HG02981 (cell line): ENCODE measurements at regions not wholly inside any gene's neighbourhood (a gene's known extent, or its start where the extent isn't known, plus 50 kb on each side); places are given as distances from the start of the nearest gene placed in this dataset.

Experiments
- ATAC-seq: cut with Tn5 transposase; IDR thresholded peaks from one replicate; pipeline ENCODE4 v1.9.1; 2021; ENCODE audit warnings: mild to moderate bottlenecking, moderate library complexity; ENCODE audit not compliant: unreplicated experiment

DNA sequence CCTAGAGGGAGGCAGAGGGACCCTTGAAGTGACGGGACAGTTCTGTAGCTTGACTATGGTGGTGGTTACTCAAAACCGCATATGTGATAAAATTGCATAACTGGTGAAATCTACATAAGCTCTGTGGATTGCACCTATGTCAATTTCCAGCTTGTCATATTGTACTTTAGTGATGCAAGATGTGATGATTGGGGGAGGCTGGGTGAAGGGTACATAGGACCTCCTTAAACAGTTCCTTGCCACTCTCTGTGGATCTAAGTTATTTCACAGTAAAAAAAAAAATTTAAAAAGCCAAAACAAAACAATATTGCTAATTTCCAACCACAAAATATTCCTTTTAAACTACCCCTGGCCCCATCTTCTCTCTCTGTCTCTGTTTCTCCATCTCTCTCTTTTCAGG, 472.6 kb upstream of the SULF2 start:
- ATAC-seq: no peak

DNA sequence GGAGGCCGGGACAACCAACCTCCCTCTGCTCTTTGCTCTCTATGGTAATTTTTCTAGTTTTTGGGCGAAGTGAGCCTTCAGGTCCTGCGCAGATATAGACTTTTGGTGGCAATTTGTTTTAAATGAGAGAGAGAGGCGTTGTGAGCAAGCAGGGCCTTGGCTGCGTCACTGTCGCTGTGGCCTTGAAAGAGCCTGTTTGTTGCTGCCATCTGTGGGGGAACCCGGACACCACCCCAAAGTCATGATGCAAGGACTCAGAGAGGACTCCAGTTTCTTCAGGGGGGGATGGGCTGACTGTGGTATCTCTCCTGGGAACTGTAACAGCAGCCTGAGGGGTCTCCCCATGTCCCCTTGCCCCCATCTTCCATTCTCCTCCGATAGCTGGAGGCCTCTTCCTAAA, 462.7 kb upstream of the SULF2 start:
- ATAC-seq: no peak

- no peak for ATAC-seq
Observed at GRCh38 chr20:48246061-48246790, 460.9 kb upstream of the SULF2 start.

- no peak for ATAC-seq
Observed at GRCh38 chr20:48242623-48243022, 457.3 kb upstream of the SULF2 start.

DNA sequence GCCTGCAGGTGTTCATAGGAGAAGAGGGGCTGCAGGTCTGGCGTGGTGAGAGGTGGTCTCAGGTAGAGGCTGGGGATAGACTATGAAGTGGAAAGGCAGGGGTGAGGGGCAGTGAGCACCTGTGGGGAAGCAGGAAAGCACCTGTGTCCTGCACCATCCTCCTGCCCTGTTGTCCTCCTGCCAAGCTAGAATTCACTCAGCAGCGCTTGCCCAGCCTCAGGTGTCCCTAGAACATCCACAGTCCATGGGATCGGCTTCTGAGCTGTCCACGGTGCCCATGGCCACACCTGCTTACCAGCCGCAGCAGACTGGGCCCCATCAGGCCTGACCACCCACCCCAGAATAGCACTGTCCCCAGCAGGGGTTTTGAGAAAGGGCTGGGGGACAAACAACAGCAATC, 456.2 kb upstream of the SULF2 start:
- ATAC-seq: no peak

GRCh38 chr20:48238781-48239180, 453.5 kb upstream of the SULF2 start:
- ATAC-seq: no peak

DNA sequence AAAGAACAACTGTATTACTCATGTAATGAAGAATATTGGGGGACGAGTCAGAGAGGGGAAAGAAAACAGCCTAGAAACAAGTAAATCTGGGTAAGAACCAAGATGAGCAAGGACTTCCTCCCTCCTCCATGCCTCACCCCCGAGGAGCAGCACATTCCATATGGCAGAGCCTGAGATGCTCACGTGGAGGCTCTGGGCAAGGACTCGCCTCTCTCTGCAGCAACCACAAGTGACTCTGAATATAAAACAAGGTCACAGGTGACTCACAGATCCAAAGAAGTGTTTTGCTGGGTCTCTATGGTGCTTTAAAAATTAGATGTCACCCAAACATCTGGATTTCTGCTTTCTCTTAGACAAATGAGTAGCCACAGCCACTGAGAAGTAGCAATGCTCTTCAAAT, 453.0 kb upstream of the SULF2 start:
- ATAC-seq: no peak

GRCh38 chr20:48236000-48236970, 451.0 kb upstream of the SULF2 start:
- no peak for ATAC-seq

DNA sequence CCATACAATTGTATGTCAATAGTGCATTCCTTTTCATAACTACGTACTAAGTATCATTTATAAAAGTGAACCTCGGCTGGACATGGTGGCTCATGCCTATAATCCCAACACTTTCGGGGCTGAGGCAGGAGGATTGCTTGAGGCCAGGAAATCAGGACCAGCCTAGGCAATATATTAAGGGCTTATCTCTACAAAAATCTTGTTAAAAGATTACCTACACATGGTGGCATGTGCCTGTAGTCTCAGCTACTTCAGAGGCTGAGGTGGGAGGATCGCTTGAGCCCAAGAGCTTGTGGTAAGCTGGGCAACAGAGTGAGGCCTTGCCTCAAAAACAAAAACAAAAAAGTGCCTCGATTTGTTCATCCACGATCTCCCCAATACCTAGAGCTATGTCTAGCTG, 449.7 kb upstream of the SULF2 start:
- no peak for ATAC-seq

- no peak for ATAC-seq
Observed at GRCh38 chr20:48231253-48231930, 446.1 kb upstream of the SULF2 start.

GRCh38 chr20:48230216-48230615, 444.9 kb upstream of the SULF2 start:
- no peak for ATAC-seq

DNA sequence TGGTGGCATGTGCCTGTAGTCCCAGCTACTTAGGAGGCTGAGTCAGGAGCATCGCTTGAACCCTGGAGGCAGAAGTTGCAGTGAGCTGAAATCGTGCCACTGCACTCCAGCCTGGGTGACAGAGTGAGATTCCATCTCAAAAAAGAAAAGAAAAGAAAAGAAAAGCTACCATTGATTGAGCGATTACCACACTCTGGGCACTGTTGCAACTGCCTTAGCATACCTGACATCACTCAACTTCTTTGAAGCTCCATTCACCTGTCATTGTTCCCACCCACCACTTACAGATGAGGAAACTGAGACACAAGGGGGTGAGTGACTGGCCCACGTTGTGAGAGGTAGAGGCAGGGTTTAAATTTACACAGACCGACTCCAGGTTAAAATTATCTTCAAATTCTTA, 442.1 kb upstream of the SULF2 start:
- ATAC-seq: no peak

GRCh38 chr20:48226642-48227041, 441.4 kb upstream of the SULF2 start:
- no peak for ATAC-seq

DNA sequence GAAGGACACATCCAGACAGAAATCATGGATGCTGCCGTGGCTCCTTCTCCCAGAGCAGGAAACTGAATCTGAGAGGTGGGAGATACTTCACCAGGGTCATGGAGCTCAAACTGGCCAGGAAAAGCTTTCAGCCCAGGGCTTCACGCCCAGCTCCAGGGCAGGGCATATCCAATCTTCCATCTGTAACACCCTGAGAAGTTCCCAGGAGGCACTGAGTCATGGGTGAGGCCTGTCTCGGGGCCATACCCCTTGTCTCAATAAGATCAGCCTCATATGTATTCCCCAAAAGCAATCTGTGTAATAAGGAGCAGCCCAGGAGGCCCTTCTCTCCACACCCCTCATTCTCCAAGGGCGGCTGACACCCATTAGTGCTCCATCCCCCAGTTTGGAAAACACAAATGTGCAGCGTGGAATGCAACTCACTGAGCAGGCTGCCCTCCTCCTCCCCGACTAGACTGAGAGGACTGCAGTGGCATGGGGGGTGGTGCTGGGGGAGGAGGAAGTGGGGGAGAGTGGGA, 439.3 kb upstream of the SULF2 start:
- no peak for ATAC-seq

DNA sequence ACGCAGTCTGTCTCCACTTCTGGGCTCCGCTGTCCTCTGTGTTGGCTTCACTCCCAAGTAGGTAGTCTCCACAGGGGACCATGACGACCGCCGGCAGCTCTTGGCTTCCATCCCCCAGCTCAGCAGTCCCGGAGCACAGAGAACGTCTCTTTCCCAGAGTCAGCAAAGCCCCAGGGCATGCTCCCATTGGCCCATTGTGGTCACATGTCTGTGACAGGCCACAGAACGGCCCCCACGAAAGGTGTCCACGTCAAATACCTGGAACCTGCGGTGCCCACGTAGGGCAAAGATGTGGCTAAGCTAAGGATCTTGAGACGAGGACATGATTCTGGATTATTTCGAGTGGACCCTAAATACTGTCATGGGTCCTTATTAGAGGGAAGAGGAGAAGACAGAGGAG, 438.4 kb upstream of the SULF2 start:
- no peak for ATAC-seq

DNA sequence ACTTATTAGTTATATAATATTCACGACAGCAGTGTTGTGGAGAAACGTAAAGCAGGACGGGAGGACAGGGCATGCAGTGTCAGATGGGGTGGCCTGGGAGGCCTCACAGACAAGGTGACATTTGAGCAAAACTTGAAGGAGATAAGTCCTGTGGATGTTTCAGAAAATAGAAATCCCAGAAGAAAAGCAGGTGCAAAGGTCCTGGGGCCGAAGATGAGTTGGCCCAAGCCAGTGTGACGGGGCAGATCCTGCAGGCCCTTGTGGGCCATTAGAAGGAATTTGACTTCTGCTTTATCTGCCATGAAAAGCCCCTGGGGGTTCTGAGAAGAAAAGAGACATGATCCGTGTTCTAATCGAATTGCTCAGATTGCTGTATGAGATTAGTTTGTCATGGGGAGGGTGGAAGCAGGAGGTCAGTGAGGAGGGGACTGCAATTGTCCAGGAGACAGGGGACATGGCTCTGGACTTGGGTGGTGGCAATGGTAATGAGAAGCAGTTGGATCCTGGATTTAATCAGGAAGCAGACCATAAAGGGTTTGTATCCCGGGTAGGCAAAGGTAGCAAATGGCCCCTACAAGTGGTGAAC, 437.4 kb upstream of the SULF2 start:
- ATAC-seq: no peak

- ATAC-seq: no peak
Observed at GRCh38 chr20:48220033-48220633, 434.9 kb upstream of the SULF2 start.

DNA sequence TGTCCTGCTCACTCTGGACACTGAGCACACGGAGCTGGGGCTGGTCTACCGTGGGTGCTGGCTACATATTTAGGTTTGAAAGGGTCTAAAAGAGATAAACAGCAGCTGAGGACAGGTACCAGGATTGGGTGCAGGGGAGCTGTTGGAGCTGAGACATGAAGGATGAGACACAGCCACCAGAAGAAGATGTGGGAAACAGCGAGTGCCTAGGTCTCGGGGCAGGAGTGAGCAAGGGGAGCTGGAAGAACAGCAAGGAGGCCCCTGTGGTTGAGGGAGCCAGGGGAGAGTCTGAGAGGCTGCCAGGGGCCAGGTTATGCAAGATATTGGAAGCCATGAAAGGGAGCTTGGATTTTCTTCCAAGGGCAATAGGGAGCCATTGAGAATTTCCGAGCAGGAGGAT, 434.0 kb upstream of the SULF2 start:
- no peak for ATAC-seq

GRCh38 chr20:48217190-48217589, 431.9 kb upstream of the SULF2 start:
- ATAC-seq: no peak

GRCh38 chr20:48215536-48215935, 430.3 kb upstream of the SULF2 start:
- ATAC-seq: no peak

DNA sequence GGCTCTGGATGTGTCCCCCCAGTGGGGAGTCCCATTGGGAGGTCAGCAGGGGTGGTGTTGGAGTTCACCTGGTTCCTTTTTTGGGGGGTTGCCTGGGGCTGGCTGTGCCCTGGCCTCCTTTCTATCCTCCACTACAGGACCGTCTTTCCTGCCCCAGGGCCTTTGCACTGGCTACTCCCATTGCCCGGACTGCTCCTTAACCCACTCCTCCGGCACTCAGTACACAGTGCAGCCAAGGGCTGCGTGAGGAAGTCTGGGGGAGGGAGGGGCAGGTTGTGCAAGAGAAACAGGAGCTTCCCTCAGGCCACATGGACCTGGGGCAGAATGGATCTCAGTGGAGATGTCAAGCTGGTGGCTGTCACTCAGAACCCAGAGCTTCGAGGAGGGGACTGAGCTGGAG, 429.3 kb upstream of the SULF2 start:
- ATAC-seq: no peak
